Glutamatergic neuron (in vitro differentiated cells): ENCODE measurements at regions not wholly inside any gene's neighbourhood (a gene's known extent, or its start where the extent isn't known, plus 50 kb on each side); places are given as distances from the start of the nearest gene placed in this dataset.

ENCODE experiments used
- DNase-seq: peaks from one replicate; pipeline ENCODE4 v3.0.0; 2022
- H3K27ac Mint-ChIP-seq: one replicate; pipeline ENCODE4 v1.8.0; 2020; ENCODE audit warnings: mild to moderate bottlenecking, mixed read lengths, inconsistent platforms; ENCODE audit not compliant: unreplicated experiment
- H3K27me3 Mint-ChIP-seq: one replicate; pipeline ENCODE4 v1.8.0; 2020; ENCODE audit warnings: mild to moderate bottlenecking, moderate library complexity, mixed read lengths, inconsistent platforms; ENCODE audit not compliant: unreplicated experiment
- H3K36me3 Mint-ChIP-seq: one replicate; pipeline ENCODE4 v1.8.0; 2020; ENCODE audit warnings: mild to moderate bottlenecking, mixed read lengths, inconsistent platforms; ENCODE audit not compliant: unreplicated experiment
- H3K4me1 Mint-ChIP-seq: one replicate; pipeline ENCODE4 v1.8.0; 2020; ENCODE audit warnings: mild to moderate bottlenecking, low read depth, mixed read lengths, inconsistent platforms; ENCODE audit not compliant: unreplicated experiment
- H3K4me3 Mint-ChIP-seq: one replicate; pipeline ENCODE4 v1.8.0; 2020; ENCODE audit warnings: mild to moderate bottlenecking, mixed read lengths, inconsistent platforms; ENCODE audit not compliant: unreplicated experiment
- H3K9me3 Mint-ChIP-seq: one replicate; pipeline ENCODE4 v1.8.0; 2020; ENCODE audit warnings: mild to moderate bottlenecking, moderate library complexity, mixed read lengths, inconsistent platforms; ENCODE audit not compliant: unreplicated experiment
- CTCF ChIP-seq: fragments of 200-600 bp; sonication (generic); IDR thresholded peaks from one replicate; pipeline ENCODE4 v1.5.0; 2021; ENCODE audit not compliant: partially characterized antibody, unreplicated experiment

GRCh38 chr12:115570069-115570777 is 707.3 kb downstream of the MED13L start:
- Mint-ChIP-seq H3K4me3 (no peak overlapping the region), H3K27ac (no peak overlapping the region), H3K36me3 (no peaks in the 10 kb centered on the region), H3K4me1 (peaks cover 3% of the 10 kb centered on the region), H3K27me3 (peaks cover 1% of the 10 kb centered on the region), H3K9me3 (no peaks in the 10 kb centered on the region)
- DNase-seq, result peak; percentile 38
- TF ChIP-seq CTCF, result no peak

GRCh38 chr12:115569345-115570068 is 708.0 kb downstream of the MED13L start:
- Mint-ChIP-seq H3K27me3 (peaks cover 1% of the 10 kb centered on the region), H3K9me3 (no peaks in the 10 kb centered on the region), H3K4me3 (no peak overlapping the region), H3K4me1 (peaks cover 3% of the 10 kb centered on the region), H3K27ac (no peak overlapping the region), H3K36me3 (no peaks in the 10 kb centered on the region)
- DNase-seq, result peak; percentile 19
- TF ChIP-seq CTCF, result no peak

- no peaks in the 10 kb centered on the region for H3K36me3 Mint-ChIP-seq
- TF ChIP-seq CTCF, result no peak
- peaks cover 2% of the 10 kb centered on the region for H3K27me3 Mint-ChIP-seq
- H3K4me3 Mint-ChIP-seq, result no peak overlapping the region
- no peak overlapping the region for H3K27ac Mint-ChIP-seq
- no peaks in the 10 kb centered on the region for H3K4me1 Mint-ChIP-seq
- H3K9me3 Mint-ChIP-seq, result no peaks in the 10 kb centered on the region
- DNase-seq, result no peak
These were observed 719.2 kb downstream of the MED13L start for GRCh38 chr12:115558281-115558680.

- H3K9me3 Mint-ChIP-seq, result no peaks in the 10 kb centered on the region
These were observed 723.9 kb downstream of the MED13L start for GRCh38 chr12:115553622-115554021.

More at GRCh38 chr12:115553622-115554021, 723.9 kb downstream of the MED13L start:
- H3K4me1 Mint-ChIP-seq, result no peaks in the 10 kb centered on the region
- H3K27me3 Mint-ChIP-seq, result no peaks in the 10 kb centered on the region
- DNase-seq, result no peak
- no peaks in the 10 kb centered on the region for H3K36me3 Mint-ChIP-seq
- no peak for TF ChIP-seq CTCF
- H3K4me3 Mint-ChIP-seq, result no peak overlapping the region
- H3K27ac Mint-ChIP-seq, result no peak overlapping the region
